NCI-H1436 (cell line): ENCODE measurements at regions not wholly inside any gene's neighbourhood (a gene's known extent, or its start where the extent isn't known, plus 50 kb on each side); places are given as distances from the start of the nearest gene placed in this dataset.

Experiments
- DNase-seq: peaks from one replicate; lab custom pipeline; 2025; lab: John Stamatoyannopoulos, UW

GRCh38 chr6:168773788-168774187 is 332.8 kb downstream of the SMOC2 start:
- no peak for DNase-seq

- DNase-seq, result no peak
These were observed 324.8 kb downstream of the SMOC2 start for GRCh38 chr6:168765752-168766151.

- DNase-seq, result no peak
These were observed 315.1 kb downstream of the SMOC2 start for GRCh38 chr6:168756009-168756634.

- DNase-seq, result no peak
These were observed 305.7 kb downstream of the SMOC2 start for GRCh38 chr6:168746643-168747042.

- no peak for DNase-seq
These were observed 305.0 kb downstream of the SMOC2 start for GRCh38 chr6:168746013-168746412.

GRCh38 chr6:168744861-168745260 is 303.9 kb downstream of the SMOC2 start:
- DNase-seq, result no peak

- DNase-seq, result no peak
These were observed 301.2 kb downstream of the SMOC2 start for GRCh38 chr6:168741942-168742782.

GRCh38 chr6:168741305-168741704 is 300.3 kb downstream of the SMOC2 start:
- DNase-seq, result no peak

- DNase-seq, result no peak
These were observed 298.4 kb downstream of the SMOC2 start for GRCh38 chr6:168739381-168739780.

- DNase-seq, result no peak
These were observed 296.5 kb downstream of the SMOC2 start for GRCh38 chr6:168737481-168737880.

- no peak for DNase-seq
These were observed 296.0 kb downstream of the SMOC2 start for GRCh38 chr6:168737014-168737413.

GRCh38 chr6:168736039-168736438 is 295.1 kb downstream of the SMOC2 start:
- no peak for DNase-seq

GRCh38 chr6:168735268-168735949 is 294.4 kb downstream of the SMOC2 start:
- no peak for DNase-seq

- no peak for DNase-seq
These were observed 293.5 kb downstream of the SMOC2 start for GRCh38 chr6:168734523-168734922.

- no peak for DNase-seq
These were observed 291.7 kb downstream of the SMOC2 start for GRCh38 chr6:168732676-168733075.

GRCh38 chr6:168730931-168731716 is 290.1 kb downstream of the SMOC2 start:
- no peak for DNase-seq

- DNase-seq, result no peak
These were observed 287.1 kb downstream of the SMOC2 start for GRCh38 chr6:168728056-168728455.

- no peak for DNase-seq
These were observed 285.4 kb downstream of the SMOC2 start for GRCh38 chr6:168726312-168726856.

- DNase-seq, result no peak
These were observed 284.8 kb downstream of the SMOC2 start for GRCh38 chr6:168725802-168726201.

- no peak for DNase-seq
These were observed 283.9 kb downstream of the SMOC2 start for GRCh38 chr6:168724669-168725570.

GRCh38 chr6:168724033-168724432 is 283.0 kb downstream of the SMOC2 start:
- DNase-seq, result no peak
